NCI-H82 (cell line): ENCODE measurements at regions not wholly inside any gene's neighbourhood (a gene's known extent, or its start where the extent isn't known, plus 50 kb on each side); places are given as distances from the start of the nearest gene placed in this dataset.
A peak's percentile ranks its signal among the peaks of the same experiment; 100 is the strongest.
"Not testable (repeated sequence)": the region's sequence is repeated elsewhere in the genome, so short reads cannot be mapped to it uniquely, and the experiment has no call there.

ENCODE experiments used
- DNase-seq: peaks from one replicate; lab custom pipeline; 2025; lab: John Stamatoyannopoulos, UW

GRCh38 chr13:80501556-80501955, 160.6 kb upstream of the SPRY2 start:
- DNase-seq = no peak

GRCh38 chr13:80499536-80500290, 158.8 kb upstream of the SPRY2 start:
- peak; percentile 30 for DNase-seq

GRCh38 chr13:80498433-80498832, 157.5 kb upstream of the SPRY2 start:
- DNase-seq = no peak

- DNase-seq = no peak
Observed at GRCh38 chr13:80497978-80498377, 157.1 kb upstream of the SPRY2 start.

GRCh38 chr13:80497439-80497838, 156.5 kb upstream of the SPRY2 start:
- no peak for DNase-seq

GRCh38 chr13:80496721-80497397, 155.9 kb upstream of the SPRY2 start:
- DNase-seq = peak; percentile 12

- not testable (repeated sequence) for DNase-seq
Observed at GRCh38 chr13:80490491-80490943, 149.6 kb upstream of the SPRY2 start.

- DNase-seq = no peak
Observed at GRCh38 chr13:80486402-80486801, 145.5 kb upstream of the SPRY2 start.

GRCh38 chr13:80483157-80483556, 142.2 kb upstream of the SPRY2 start:
- no peak for DNase-seq

- DNase-seq = no peak
Observed at GRCh38 chr13:80481588-80481987, 140.7 kb upstream of the SPRY2 start.

GRCh38 chr13:80477661-80478443, 136.9 kb upstream of the SPRY2 start:
- DNase-seq = no peak

GRCh38 chr13:80476953-80477352, 136.0 kb upstream of the SPRY2 start:
- DNase-seq = no peak

GRCh38 chr13:80475718-80476117, 134.8 kb upstream of the SPRY2 start:
- peak; percentile 52 for DNase-seq

GRCh38 chr13:80473695-80474094, 132.8 kb upstream of the SPRY2 start:
- DNase-seq = peak; percentile 91

GRCh38 chr13:80469853-80470381, 129.0 kb upstream of the SPRY2 start:
- no peak for DNase-seq

GRCh38 chr13:80469105-80469852, 128.4 kb upstream of the SPRY2 start:
- DNase-seq = no peak

- no peak for DNase-seq
Observed at GRCh38 chr13:80465321-80465720, 124.4 kb upstream of the SPRY2 start.

- no peak for DNase-seq
Observed at GRCh38 chr13:80463673-80464352, 122.9 kb upstream of the SPRY2 start.

- DNase-seq = no peak
Observed at GRCh38 chr13:80462567-80462966, 121.6 kb upstream of the SPRY2 start.

- no peak for DNase-seq
Observed at GRCh38 chr13:80462037-80462436, 121.1 kb upstream of the SPRY2 start.

GRCh38 chr13:80458543-80458942, 117.6 kb upstream of the SPRY2 start:
- no peak for DNase-seq
